GM10266 (cell line): ENCODE measurements at regions not wholly inside any gene's neighbourhood (a gene's known extent, or its start where the extent isn't known, plus 50 kb on each side); places are given as distances from the start of the nearest gene placed in this dataset.

Experiments used
- DNase-seq: peaks from one replicate; pipeline ENCODE4 v3.0.0; 2012; ENCODE audit errors: extremely low spot score
- TF ChIP-seq, protein P1 (sequence below): IDR thresholded peaks from 2 replicates; pipeline ENCODE4 v1.5.1; 2012; ENCODE audit warnings: mild to moderate bottlenecking, low read depth; ENCODE audit not compliant: control insufficient read depth, insufficient read depth; ENCODE audit errors: missing control alignments

DNA sequence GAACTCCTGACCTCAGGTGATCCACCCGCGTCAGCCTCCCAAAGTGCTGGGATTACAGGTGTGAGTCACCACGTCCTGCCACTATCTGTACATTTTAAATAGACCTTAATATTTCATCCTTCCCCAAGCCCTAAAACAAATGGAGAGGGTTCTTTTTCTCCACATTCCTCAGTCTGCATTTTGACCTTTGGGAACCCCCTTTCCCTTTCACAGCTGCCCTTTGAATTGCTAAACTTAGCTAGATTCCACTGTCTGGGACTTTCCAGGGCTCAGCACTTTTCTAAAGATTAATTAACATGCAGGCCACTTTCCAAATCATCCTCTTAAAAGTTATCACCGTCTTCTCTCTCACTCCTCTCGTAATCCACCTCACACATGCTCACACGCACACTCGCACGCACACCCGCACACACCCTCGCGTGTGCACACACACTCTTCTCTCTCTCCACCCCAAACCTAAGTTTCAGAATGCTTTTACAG is 124.2 kb downstream of the TMCO5A start:
- DNase-seq = no peak
- TF ChIP-seq, protein P1, sequence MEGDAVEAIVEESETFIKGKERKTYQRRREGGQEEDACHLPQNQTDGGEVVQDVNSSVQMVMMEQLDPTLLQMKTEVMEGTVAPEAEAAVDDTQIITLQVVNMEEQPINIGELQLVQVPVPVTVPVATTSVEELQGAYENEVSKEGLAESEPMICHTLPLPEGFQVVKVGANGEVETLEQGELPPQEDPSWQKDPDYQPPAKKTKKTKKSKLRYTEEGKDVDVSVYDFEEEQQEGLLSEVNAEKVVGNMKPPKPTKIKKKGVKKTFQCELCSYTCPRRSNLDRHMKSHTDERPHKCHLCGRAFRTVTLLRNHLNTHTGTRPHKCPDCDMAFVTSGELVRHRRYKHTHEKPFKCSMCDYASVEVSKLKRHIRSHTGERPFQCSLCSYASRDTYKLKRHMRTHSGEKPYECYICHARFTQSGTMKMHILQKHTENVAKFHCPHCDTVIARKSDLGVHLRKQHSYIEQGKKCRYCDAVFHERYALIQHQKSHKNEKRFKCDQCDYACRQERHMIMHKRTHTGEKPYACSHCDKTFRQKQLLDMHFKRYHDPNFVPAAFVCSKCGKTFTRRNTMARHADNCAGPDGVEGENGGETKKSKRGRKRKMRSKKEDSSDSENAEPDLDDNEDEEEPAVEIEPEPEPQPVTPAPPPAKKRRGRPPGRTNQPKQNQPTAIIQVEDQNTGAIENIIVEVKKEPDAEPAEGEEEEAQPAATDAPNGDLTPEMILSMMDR = no peak

DNA sequence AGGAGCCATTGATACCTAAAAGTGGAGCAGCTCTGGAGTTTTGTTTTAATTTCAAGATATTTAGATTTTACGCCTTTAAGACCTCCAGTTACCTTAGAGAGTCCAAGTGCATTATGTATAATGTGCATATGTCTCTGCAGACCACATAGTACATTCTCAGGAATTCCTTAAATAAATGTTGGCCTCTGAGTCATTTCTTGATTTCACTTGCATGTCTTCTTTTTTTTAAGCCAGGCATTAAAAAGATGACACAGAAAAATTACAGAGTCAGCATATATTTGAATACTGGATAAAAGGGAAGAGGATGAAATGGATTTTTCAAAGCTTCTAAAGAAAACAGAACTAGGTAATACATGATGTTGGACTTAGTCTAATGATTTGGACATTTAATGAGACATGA is 125.2 kb downstream of the TMCO5A start:
- TF ChIP-seq, protein P1 = no peak
- no peak for DNase-seq

DNA sequence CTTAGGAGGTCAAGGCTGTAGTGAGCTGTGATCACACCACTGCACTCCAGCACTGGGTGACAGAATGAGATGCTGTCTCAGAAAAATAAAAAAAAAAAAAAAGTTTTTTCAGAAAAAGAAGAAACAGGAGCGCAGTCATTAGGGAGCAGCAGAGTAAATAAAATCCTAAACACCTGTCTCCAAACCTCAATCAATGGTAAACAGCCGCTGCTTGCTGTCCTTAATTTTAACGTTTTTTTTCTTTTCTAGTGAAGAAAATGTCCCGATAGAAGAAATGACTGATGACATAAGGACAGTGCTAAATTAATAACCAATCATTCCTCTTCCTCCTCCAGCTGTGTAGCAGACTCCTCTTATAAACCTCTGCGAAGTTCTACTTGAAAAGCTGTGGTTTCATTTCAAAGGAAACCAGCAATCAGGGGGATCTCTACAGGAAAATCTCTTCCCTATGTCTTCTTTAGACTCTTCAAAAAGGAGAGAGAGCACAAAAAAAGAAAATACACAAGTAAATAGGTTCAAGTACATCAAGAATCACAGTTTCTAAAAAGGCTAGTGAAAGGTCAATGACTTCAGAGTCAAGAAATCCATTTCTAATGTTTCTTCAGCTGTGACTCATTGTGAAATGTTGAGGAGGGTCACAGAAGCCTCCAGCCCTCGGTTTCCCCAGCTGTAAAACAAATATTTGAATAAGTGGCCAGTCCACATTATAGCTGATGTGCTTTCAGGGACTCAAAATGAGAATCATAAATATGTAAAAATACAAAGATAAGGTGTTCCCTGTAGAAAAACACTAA is 127.6 kb downstream of the TMCO5A start:
- no peak for DNase-seq
- TF ChIP-seq, protein P1 = no peak

DNA sequence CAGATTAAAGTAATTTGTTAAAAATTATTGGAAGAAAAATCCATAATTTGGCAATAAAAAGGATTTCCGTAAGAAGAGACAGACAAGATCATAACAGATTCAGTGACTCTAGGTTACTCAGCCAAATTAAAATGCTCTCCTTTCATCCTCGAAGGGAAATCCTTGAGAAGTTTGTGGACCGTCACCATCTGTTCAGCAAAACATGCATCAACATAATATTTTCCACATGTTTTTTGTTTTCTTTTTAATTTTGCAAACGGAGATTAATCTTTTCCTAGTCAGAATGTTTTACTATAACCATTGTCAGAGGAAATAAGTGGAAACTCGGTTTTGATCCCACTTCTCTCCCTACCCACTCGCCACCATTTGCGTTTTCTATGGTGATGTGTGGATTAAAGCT is 128.3 kb downstream of the TMCO5A start:
- DNase-seq = no peak
- TF ChIP-seq, protein P1 = no peak

DNA sequence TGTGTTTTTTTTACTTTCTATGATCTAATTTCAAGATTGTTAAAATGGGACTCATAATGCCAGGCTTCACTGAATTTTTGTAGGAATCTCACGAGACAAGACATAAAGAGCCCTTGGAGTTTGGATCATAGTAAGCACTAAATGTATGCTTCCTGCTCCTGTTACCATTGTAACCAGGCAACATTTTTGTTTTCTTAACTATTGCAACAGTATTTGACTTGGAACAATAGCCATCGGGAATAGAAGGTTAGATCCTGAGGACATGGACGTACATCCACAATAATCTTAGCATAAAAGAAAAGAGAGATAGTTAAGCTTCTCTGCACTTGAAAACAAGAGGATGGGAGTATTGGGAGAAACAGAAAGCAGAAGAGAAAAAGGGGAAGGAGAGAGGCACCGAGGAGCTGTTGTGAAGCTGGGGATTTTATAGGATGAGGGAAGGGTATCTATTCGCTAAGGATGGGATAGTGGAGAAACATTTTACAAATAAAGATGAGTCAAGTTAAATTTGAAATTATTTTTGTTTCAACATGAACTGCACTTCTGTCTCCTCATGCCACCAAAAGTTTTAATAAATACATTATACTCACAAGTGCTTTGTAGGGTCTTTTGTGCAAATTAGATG is 131.4 kb downstream of the TMCO5A start:
- TF ChIP-seq, protein P1 = no peak
- no peak for DNase-seq

DNA sequence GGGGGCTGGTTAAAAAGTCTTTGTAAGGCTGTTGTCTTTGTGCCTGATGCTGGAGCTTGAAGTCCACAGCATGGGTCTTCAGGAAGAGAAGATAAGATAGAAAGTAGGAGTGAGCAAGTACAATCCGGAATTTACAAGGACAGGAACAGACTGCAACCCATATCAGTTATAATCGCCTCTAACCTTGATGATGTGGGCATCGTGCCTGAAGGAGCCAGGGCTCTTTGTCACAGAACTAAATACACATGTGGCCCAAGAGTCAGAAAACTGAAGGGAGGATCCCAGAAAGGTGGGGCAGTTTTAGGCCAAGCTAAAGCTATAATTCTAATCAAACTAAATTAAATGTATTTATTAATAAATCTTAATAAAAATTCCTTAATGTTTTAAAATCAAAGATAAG is 132.2 kb downstream of the TMCO5A start:
- no peak for DNase-seq
- TF ChIP-seq, protein P1 = no peak
